OCI-LY7 (cell line): ENCODE measurements at regions not wholly inside any gene's neighbourhood (a gene's known extent, or its start where the extent isn't known, plus 50 kb on each side); places are given as distances from the start of the nearest gene placed in this dataset.

ENCODE experiments used
- CTCF ChIP-seq: fragments of 200-600 bp; sonication (generic); conservative IDR thresholded peaks from 2 replicates; pipeline ENCODE4 v1.5.1; 2014; ENCODE audit warnings: mild to moderate bottlenecking, antibody characterized with exemption, low read length, moderate library complexity, mixed read lengths
- EZH2phosphoT487 ChIP-seq: fragments of 200-600 bp; sonication (generic); IDR thresholded peaks from 2 replicates; pipeline ENCODE4 v1.6.1; 2018; ENCODE audit warnings: low read depth, borderline replicate concordance, mild to moderate bottlenecking, mixed run types, antibody characterized with exemption, low read length, moderate library complexity, mixed read lengths

GRCh38 chr11:90747057-90747456, 524.2 kb upstream of the CHORDC1 start:
- TF ChIP-seq CTCF = no peak
- TF ChIP-seq EZH2phosphoT487 = no peak
